Smooth muscle cell (in vitro differentiated cells): ENCODE measurements at regions not wholly inside any gene's neighbourhood (a gene's known extent, or its start where the extent isn't known, plus 50 kb on each side); places are given as distances from the start of the nearest gene placed in this dataset.
A peak's percentile ranks its signal among the peaks of the same experiment; 100 is the strongest.

ENCODE experiments used
- DNase-seq: peaks from one replicate; lab custom pipeline; 2025; ENCODE audit not compliant: unreplicated experiment; lab: John Stamatoyannopoulos, UW
- H2AFZ ChIP-seq: fragments of 200-600 bp; sonication (generic); 2 replicates; pipeline ENCODE4 v1.6.0; 2016; ENCODE audit warnings: antibody characterized with exemption, low read depth, mild to moderate bottlenecking
- H3F3A ChIP-seq: fragments of 200-600 bp; sonication (generic); 2 replicates; pipeline ENCODE4 v1.6.0; 2017; ENCODE audit warnings: antibody characterized with exemption, low read depth
- H3K27ac ChIP-seq: fragments of 200-600 bp; sonication (generic); 2 replicates; pipeline ENCODE4 v1.5.1; 2016; ENCODE audit warnings: low read depth, mild to moderate bottlenecking
- H3K27me3 ChIP-seq: fragments of 200-600 bp; sonication (generic); 2 replicates; pipeline ENCODE4 v1.6.1; 2016; ENCODE audit warnings: low read depth, mild to moderate bottlenecking
- H3K36me3 ChIP-seq: fragments of 200-600 bp; sonication (generic); 2 replicates; pipeline ENCODE4 v1.5.1; 2016; ENCODE audit warnings: low read depth
- H3K4me1 ChIP-seq: fragments of 200-600 bp; sonication (generic); 2 replicates; pipeline ENCODE4 v1.5.1; 2016; ENCODE audit warnings: low read depth
- H3K4me2 ChIP-seq: fragments of 200-600 bp; sonication (generic); 2 replicates; pipeline ENCODE4 v1.6.0; 2016; ENCODE audit warnings: mild to moderate bottlenecking
- H3K4me3 ChIP-seq: fragments of 200-600 bp; sonication (generic); 2 replicates; pipeline ENCODE4 v1.5.1; 2016; ENCODE audit warnings: mild to moderate bottlenecking
- H3K79me2 ChIP-seq: fragments of 200-600 bp; sonication (generic); 2 replicates; pipeline ENCODE4 v1.6.0; 2016; ENCODE audit warnings: low read depth, mild to moderate bottlenecking
- H3K9ac ChIP-seq: fragments of 200-600 bp; sonication (generic); 2 replicates; pipeline ENCODE4 v1.6.0; 2016; ENCODE audit warnings: low read depth
- H3K9me3 ChIP-seq: fragments of 200-600 bp; sonication (generic); replicated peaks from 2 replicates; pipeline ENCODE4 v1.5.1; 2016; ENCODE audit warnings: low read depth
- H4K20me1 ChIP-seq: fragments of 200-600 bp; sonication (generic); 2 replicates; pipeline ENCODE4 v1.6.0; 2016; ENCODE audit warnings: low read depth
- WGBS: methylation state at CpG from one replicate; pipeline ENCODE4 v1.1.7; 2016; ENCODE audit warnings: low lambda C conversion rate; 5-methylcytosine and 5-hydroxymethylcytosine counted together
- TF ChIP-seq, protein P1 (sequence below): fragments of 200-600 bp; sonication (generic); IDR thresholded peaks from 2 replicates; pipeline ENCODE4 v1.5.1; 2017; ENCODE audit warnings: borderline replicate concordance, mild to moderate bottlenecking, antibody characterized with exemption; ENCODE audit not compliant: insufficient read depth, poor library complexity, severe bottlenecking

DNA sequence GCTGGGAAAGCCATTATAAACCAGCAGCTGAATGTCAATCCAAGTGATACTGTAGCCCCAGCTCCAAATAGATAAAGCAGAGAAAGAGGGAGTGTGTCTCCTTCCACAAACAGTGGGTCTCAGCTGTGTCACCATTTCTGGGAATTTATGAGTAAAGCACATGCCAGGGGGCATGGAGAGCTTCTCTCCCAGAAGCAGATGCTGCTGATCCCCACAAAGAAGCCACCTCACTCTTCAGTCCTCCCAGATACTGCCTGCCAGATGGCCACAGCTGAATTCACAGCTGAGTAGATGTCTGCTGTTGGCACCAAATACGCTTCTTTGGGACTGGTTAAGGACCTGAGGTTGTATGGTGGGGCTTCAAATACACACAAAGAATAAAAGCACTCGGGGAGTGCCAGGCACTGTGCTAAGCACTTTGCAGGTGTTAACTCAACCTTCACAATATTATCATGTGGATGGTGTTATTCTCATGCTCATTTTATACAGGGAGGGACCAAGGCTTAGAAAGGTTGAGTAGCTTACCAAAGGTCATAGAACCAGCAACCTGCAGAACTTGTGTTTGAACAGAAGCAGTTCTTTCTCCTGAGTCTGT is 298.3 kb downstream of the CDH11 start:
- H3K79me2 ChIP-seq, result no peaks in the 10 kb centered on the region

DNA sequence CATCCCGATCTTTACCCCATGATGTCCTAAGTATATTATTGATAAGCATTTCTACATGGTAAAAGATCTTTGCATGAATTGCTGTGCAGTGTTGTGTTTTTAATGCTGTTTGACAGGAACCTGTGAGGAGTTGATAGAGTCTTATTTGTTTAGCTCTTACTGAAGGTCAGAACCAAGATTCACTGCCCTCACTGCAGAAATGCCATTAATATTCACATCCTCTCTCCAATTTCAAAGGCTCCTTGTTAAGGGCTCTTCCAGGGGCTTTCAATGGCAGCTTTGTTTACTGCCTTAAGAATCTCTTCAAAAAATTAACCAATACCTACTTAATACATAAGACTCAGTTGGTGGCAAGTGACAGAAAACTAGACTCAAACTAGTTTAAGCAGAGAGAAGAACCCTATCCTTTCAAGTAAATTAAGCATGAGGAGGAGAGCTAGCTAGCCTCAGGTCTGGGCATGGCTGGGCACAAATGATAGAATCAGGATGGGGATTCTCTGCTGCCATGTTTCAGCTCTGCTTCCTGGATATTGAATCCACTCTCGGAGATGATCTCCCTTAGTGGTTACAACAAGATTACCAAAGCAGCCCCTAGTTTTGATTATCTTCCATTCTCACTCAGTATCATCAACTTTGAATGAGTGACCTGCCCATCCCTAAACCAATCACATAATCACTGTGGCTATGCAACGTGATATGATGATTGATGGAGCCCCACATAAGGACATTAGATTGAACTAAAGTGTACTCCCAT is 311.8 kb downstream of the CDH11 start:
- Histone ChIP-seq H3K9ac (no peak overlapping the region), H3K27ac (no peak overlapping the region), H2AFZ (no peak overlapping the region), H3K27me3 (no peaks in the 10 kb centered on the region), H3K36me3 (no peaks in the 10 kb centered on the region), H4K20me1 (no peaks in the 10 kb centered on the region), H3F3A (no peaks in the 10 kb centered on the region), H3K4me3 (no peak overlapping the region), H3K9me3 (no peaks in the 10 kb centered on the region), H3K79me2 (no peaks in the 10 kb centered on the region), H3K4me2 (no peak overlapping the region), H3K4me1 (no peaks in the 10 kb centered on the region)
- DNase-seq, result no peak
- TF ChIP-seq, protein P1, sequence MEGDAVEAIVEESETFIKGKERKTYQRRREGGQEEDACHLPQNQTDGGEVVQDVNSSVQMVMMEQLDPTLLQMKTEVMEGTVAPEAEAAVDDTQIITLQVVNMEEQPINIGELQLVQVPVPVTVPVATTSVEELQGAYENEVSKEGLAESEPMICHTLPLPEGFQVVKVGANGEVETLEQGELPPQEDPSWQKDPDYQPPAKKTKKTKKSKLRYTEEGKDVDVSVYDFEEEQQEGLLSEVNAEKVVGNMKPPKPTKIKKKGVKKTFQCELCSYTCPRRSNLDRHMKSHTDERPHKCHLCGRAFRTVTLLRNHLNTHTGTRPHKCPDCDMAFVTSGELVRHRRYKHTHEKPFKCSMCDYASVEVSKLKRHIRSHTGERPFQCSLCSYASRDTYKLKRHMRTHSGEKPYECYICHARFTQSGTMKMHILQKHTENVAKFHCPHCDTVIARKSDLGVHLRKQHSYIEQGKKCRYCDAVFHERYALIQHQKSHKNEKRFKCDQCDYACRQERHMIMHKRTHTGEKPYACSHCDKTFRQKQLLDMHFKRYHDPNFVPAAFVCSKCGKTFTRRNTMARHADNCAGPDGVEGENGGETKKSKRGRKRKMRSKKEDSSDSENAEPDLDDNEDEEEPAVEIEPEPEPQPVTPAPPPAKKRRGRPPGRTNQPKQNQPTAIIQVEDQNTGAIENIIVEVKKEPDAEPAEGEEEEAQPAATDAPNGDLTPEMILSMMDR, result no peak
- WGBS, result 86% methylated on average over 3 of the region's 3 CpGs

More for the DNA sequence above, 298.3 kb downstream of the CDH11 start:
- Histone ChIP-seq H3K9me3 (no peaks in the 10 kb centered on the region), H3K4me3 (no peak overlapping the region), H3K9ac (no peak overlapping the region), H4K20me1 (no peaks in the 10 kb centered on the region), H3F3A (no peaks in the 10 kb centered on the region), H2AFZ (peak overlapping the region; percentile 39), H3K4me1 (no peaks in the 10 kb centered on the region), H3K4me2 (no peak overlapping the region), H3K27ac (no peak overlapping the region), H3K27me3 (no peaks in the 10 kb centered on the region), H3K36me3 (no peaks in the 10 kb centered on the region)
- 82% methylated on average over 2 of the region's 2 CpGs for WGBS
- TF ChIP-seq, protein P1, result no peak
- DNase-seq, result no peak

DNA sequence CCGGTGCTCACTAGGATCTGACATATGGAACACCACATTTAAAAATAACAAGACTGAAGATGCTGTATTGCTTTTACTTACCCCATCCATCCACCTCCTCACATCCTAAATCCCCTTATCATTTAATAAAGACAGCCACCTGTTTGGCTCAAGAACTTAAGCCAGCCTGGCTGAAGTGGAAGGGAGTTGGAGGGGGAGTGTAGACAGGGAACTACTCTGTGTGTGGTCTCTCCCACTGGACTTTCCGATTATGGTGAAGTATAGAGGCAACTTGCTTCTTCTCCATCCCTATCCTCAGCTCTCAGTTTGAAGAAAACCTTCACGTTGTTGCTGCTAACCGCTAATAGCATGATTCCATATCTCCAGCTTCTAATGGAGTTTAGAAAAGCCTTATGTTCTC is 313.4 kb downstream of the CDH11 start:
- Histone ChIP-seq H3K79me2 (no peaks in the 10 kb centered on the region), H3K4me3 (no peak overlapping the region), H4K20me1 (no peaks in the 10 kb centered on the region), H3K36me3 (no peaks in the 10 kb centered on the region), H3K27me3 (no peaks in the 10 kb centered on the region), H3K4me1 (no peaks in the 10 kb centered on the region), H3K4me2 (no peak overlapping the region), H3K27ac (no peak overlapping the region), H2AFZ (no peak overlapping the region), H3F3A (no peaks in the 10 kb centered on the region), H3K9ac (no peak overlapping the region), H3K9me3 (no peaks in the 10 kb centered on the region)
- TF ChIP-seq, protein P1, result no peak
- whole genome bisulfite sequencing, result 90% methylated on average over 4 of the region's 4 CpGs
- DNase-seq, result no peak
